ENCODE measurements at regions not wholly inside any gene's neighbourhood (a gene's known extent, or its start where the extent isn't known, plus 50 kb on each side); places are given as distances from the start of the nearest gene placed in this dataset.

DNA sequence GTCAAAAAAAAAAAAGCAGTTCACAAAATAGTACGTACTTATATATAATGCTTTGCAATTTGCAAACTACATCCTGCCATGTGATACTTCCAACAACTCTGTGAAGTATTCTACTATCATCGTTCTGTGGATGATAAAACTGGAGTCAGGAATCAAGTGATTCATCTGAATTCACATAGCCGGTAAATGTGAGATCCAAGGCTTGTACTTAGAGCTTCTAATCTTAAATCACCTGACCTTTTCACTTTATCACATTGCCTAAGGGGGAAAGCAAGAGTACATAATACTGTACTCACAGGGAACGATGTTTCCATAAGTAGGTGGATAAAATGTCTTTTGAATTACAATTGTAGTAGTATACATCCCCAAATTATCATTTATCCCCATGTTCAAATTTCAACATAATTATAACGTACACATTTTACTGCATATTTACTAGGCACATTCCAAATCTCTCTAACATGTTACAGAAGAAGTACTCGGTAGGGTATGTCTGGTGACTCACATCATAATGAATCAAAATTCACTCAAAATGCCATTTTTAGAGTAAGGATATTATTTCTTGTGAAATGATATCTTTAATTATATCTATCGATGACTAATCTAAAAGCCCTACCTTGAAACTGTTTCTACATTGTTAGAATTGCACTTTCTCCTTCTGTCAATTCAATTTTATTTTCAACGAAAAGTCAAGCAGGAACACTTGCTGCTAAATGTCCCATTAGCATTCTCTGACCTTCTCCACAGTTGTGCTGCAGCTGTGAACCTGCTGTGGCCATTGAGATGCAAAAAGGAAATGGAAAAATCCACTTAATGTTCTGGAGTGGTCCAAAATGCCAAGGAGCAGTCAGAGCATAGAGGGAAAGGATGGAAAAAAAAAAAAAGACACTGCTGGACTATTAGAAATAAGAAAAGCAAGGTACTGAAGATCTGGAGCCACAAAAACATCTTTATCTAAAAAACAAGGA is 78.9 kb downstream of the OR2K2 start:
- Histone ChIP-seq H3K27ac (ENCODE audit: insufficient read depth, low read depth, low read length, poor library complexity, severe bottlenecking) (no peak overlapping the region), H3K36me3 (ENCODE audit: control insufficient read depth, insufficient read depth, low read length) (no peaks in the 10 kb centered on the region), H3K4me3 (ENCODE audit: insufficient read depth, low read depth, low read length) (no peak overlapping the region), H3K9me3 (ENCODE audit: control insufficient read depth, low read length) (no peaks in the 10 kb centered on the region), H3K4me1 (ENCODE audit: control insufficient read depth, insufficient read depth, low read length) (no peaks in the 10 kb centered on the region), H3K27me3 (ENCODE audit: control insufficient read depth, insufficient read depth, low read length, poor library complexity, severe bottlenecking) (no peaks in the 10 kb centered on the region)
- WGBS, 2 experiments, result 76 to 83% methylated on average over 7 to 8 of the region's 8 CpGs

DNA sequence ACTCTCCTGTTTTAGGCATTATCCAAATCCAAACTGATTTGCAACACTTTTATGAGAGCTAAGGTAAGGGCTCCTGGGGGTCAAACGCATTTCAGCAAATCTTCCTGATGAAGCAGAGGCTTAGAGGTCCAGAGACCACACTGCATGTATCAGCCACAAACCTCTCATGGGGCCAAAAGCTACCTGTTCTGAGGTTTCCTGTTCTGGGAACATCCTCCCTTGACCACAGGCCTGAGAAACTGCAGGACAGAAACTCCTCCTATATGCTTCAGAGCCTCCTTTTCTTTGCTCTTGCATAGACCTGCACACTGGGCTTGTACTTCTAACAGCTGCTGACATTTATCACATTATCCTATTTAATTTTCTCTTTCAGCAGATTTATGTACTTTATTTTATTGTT is 92.6 kb downstream of the OR2K2 start:
- H3K27me3 ChIP-seq (ENCODE audit: control insufficient read depth, insufficient read depth, low read length, poor library complexity, severe bottlenecking), result no peaks in the 10 kb centered on the region

GRCh38 chr9:111236332-111236731 is 93.7 kb downstream of the OR2K2 start:
- WGBS, 2 experiments, result 92 to 97% methylated on average over 2 of the region's 2 CpGs
- Histone ChIP-seq H3K36me3 (ENCODE audit: control insufficient read depth, insufficient read depth, low read length) (no peaks in the 10 kb centered on the region), H3K4me1 (ENCODE audit: control insufficient read depth, insufficient read depth, low read length) (peaks cover 33% of the 10 kb centered on the region), H3K9me3 (ENCODE audit: control insufficient read depth, low read length) (no peaks in the 10 kb centered on the region), H3K27me3 (ENCODE audit: control insufficient read depth, insufficient read depth, low read length, poor library complexity, severe bottlenecking) (no peaks in the 10 kb centered on the region), H3K27ac (ENCODE audit: insufficient read depth, low read depth, low read length, poor library complexity, severe bottlenecking) (no peak overlapping the region), H3K4me3 (ENCODE audit: insufficient read depth, low read depth, low read length) (no peak overlapping the region)

More for the DNA sequence above, 92.6 kb downstream of the OR2K2 start:
- peaks cover 30% of the 10 kb centered on the region for H3K4me1 ChIP-seq (ENCODE audit: control insufficient read depth, insufficient read depth, low read length)
- H3K36me3 ChIP-seq (ENCODE audit: control insufficient read depth, insufficient read depth, low read length), result no peaks in the 10 kb centered on the region
- H3K4me3 ChIP-seq (ENCODE audit: insufficient read depth, low read depth, low read length), result no peak overlapping the region
- WGBS, 2 experiments, result 86 to 91% methylated on average over 1 of the region's 1 CpG
- H3K9me3 ChIP-seq (ENCODE audit: control insufficient read depth, low read length), result no peaks in the 10 kb centered on the region
- no peak overlapping the region for H3K27ac ChIP-seq (ENCODE audit: insufficient read depth, low read depth, low read length, poor library complexity, severe bottlenecking)

- Histone ChIP-seq H3K4me3 (ENCODE audit: insufficient read depth, low read depth, low read length) (no peak overlapping the region), H3K9me3 (ENCODE audit: control insufficient read depth, low read length) (no peaks in the 10 kb centered on the region), H3K36me3 (ENCODE audit: control insufficient read depth, insufficient read depth, low read length) (no peaks in the 10 kb centered on the region), H3K27ac (ENCODE audit: insufficient read depth, low read depth, low read length, poor library complexity, severe bottlenecking) (no peak overlapping the region), H3K27me3 (ENCODE audit: control insufficient read depth, insufficient read depth, low read length, poor library complexity, severe bottlenecking) (no peaks in the 10 kb centered on the region), H3K4me1 (ENCODE audit: control insufficient read depth, insufficient read depth, low read length) (peaks cover 33% of the 10 kb centered on the region)
- WGBS, 2 experiments, result 89 to 93% methylated on average over 3 of the region's 3 CpGs
Measured at GRCh38 chr9:111233963-111234362, 96.1 kb downstream of the OR2K2 start.

GRCh38 chr9:111232997-111233790 is 96.8 kb downstream of the OR2K2 start:
- H3K9me3 ChIP-seq (ENCODE audit: control insufficient read depth, low read length), result no peaks in the 10 kb centered on the region
- peaks cover 33% of the 10 kb centered on the region for H3K4me1 ChIP-seq (ENCODE audit: control insufficient read depth, insufficient read depth, low read length)
- H3K4me3 ChIP-seq (ENCODE audit: insufficient read depth, low read depth, low read length), result no peak overlapping the region
- H3K27ac ChIP-seq (ENCODE audit: insufficient read depth, low read depth, low read length, poor library complexity, severe bottlenecking), result no peak overlapping the region
- WGBS, 2 experiments, result 46% methylated on average over 7 to 8 of the region's 8 CpGs
- H3K27me3 ChIP-seq (ENCODE audit: control insufficient read depth, insufficient read depth, low read length, poor library complexity, severe bottlenecking), result no peaks in the 10 kb centered on the region
- H3K36me3 ChIP-seq (ENCODE audit: control insufficient read depth, insufficient read depth, low read length), result no peaks in the 10 kb centered on the region

GRCh38 chr9:111231801-111232580 is 98.0 kb downstream of the OR2K2 start:
- H3K36me3 ChIP-seq (ENCODE audit: control insufficient read depth, insufficient read depth, low read length), result no peaks in the 10 kb centered on the region
- H3K9me3 ChIP-seq (ENCODE audit: control insufficient read depth, low read length), result peaks cover 4% of the 10 kb centered on the region
- WGBS, 2 experiments, result 74 to 82% methylated on average over 3 of the region's 3 CpGs
- H3K4me3 ChIP-seq (ENCODE audit: insufficient read depth, low read depth, low read length), result no peak overlapping the region
- H3K4me1 ChIP-seq (ENCODE audit: control insufficient read depth, insufficient read depth, low read length), result peaks cover 27% of the 10 kb centered on the region
- H3K27ac ChIP-seq (ENCODE audit: insufficient read depth, low read depth, low read length, poor library complexity, severe bottlenecking), result no peak overlapping the region
- no peaks in the 10 kb centered on the region for H3K27me3 ChIP-seq (ENCODE audit: control insufficient read depth, insufficient read depth, low read length, poor library complexity, severe bottlenecking)

DNA sequence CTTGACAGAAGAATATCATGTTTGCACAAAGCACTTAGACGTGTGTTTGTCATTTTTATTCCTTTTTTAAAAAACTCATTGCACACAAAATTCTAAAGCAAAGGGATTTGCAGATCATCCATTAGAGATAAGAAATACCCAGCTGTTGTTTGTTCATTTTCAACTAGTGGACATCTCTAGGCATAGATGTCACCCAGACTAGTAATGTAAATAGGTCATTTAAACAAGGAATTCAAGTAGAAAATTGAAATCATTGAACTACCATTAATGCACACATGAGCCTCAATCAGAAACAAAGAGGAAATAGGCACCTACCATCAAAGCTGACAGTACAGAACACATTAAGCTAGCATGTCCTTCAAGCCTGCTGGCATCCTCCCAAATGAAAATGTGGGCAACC is 107.3 kb downstream of the OR2K2 start:
- Histone ChIP-seq H3K36me3 (ENCODE audit: control insufficient read depth, insufficient read depth, low read length) (no peaks in the 10 kb centered on the region), H3K27me3 (ENCODE audit: control insufficient read depth, insufficient read depth, low read length, poor library complexity, severe bottlenecking) (no peaks in the 10 kb centered on the region), H3K4me1 (ENCODE audit: control insufficient read depth, insufficient read depth, low read length) (no peaks in the 10 kb centered on the region), H3K9me3 (ENCODE audit: control insufficient read depth, low read length) (peaks cover 1% of the 10 kb centered on the region), H3K4me3 (ENCODE audit: insufficient read depth, low read depth, low read length) (no peak overlapping the region), H3K27ac (ENCODE audit: insufficient read depth, low read depth, low read length, poor library complexity, severe bottlenecking) (no peak overlapping the region)
- 89 to 94% methylated on average over 1 of the region's 1 CpG for WGBS, 2 experiments

GRCh38 chr9:111212874-111213273 is 117.2 kb downstream of the OR2K2 start:
- H3K27ac ChIP-seq (ENCODE audit: insufficient read depth, low read depth, low read length, poor library complexity, severe bottlenecking), result no peak overlapping the region
- H3K9me3 ChIP-seq (ENCODE audit: control insufficient read depth, low read length), result peaks cover 3% of the 10 kb centered on the region
- no peak overlapping the region for H3K4me3 ChIP-seq (ENCODE audit: insufficient read depth, low read depth, low read length)
- H3K36me3 ChIP-seq (ENCODE audit: control insufficient read depth, insufficient read depth, low read length), result no peaks in the 10 kb centered on the region
- H3K4me1 ChIP-seq (ENCODE audit: control insufficient read depth, insufficient read depth, low read length), result no peaks in the 10 kb centered on the region
- WGBS, 2 experiments, result 84 to 92% methylated on average over 6 of the region's 6 CpGs
- no peaks in the 10 kb centered on the region for H3K27me3 ChIP-seq (ENCODE audit: control insufficient read depth, insufficient read depth, low read length, poor library complexity, severe bottlenecking)

GRCh38 chr9:111198936-111199335 is 131.1 kb downstream of the OR2K2 start:
- Histone ChIP-seq H3K27me3 (ENCODE audit: control insufficient read depth, insufficient read depth, low read length, poor library complexity, severe bottlenecking) (no peaks in the 10 kb centered on the region), H3K36me3 (ENCODE audit: control insufficient read depth, insufficient read depth, low read length) (no peaks in the 10 kb centered on the region), H3K27ac (ENCODE audit: insufficient read depth, low read depth, low read length, poor library complexity, severe bottlenecking) (no peak overlapping the region), H3K9me3 (ENCODE audit: control insufficient read depth, low read length) (no peaks in the 10 kb centered on the region), H3K4me1 (ENCODE audit: control insufficient read depth, insufficient read depth, low read length) (no peaks in the 10 kb centered on the region), H3K4me3 (ENCODE audit: insufficient read depth, low read depth, low read length) (no peak overlapping the region)

GRCh38 chr9:111197256-111197655 is 132.8 kb downstream of the OR2K2 start:
- Histone ChIP-seq H3K27me3 (ENCODE audit: control insufficient read depth, insufficient read depth, low read length, poor library complexity, severe bottlenecking) (no peaks in the 10 kb centered on the region), H3K4me3 (ENCODE audit: insufficient read depth, low read depth, low read length) (no peak overlapping the region), H3K27ac (ENCODE audit: insufficient read depth, low read depth, low read length, poor library complexity, severe bottlenecking) (no peak overlapping the region), H3K4me1 (ENCODE audit: control insufficient read depth, insufficient read depth, low read length) (no peaks in the 10 kb centered on the region), H3K9me3 (ENCODE audit: control insufficient read depth, low read length) (no peaks in the 10 kb centered on the region), H3K36me3 (ENCODE audit: control insufficient read depth, insufficient read depth, low read length) (no peaks in the 10 kb centered on the region)

Data from ectodermal cell (in vitro differentiated cells).